ENCODE measurements at regions not wholly inside any gene's neighbourhood (a gene's known extent, or its start where the extent isn't known, plus 50 kb on each side); places are given as distances from the start of the nearest gene placed in this dataset.
A peak's percentile ranks its signal among the peaks of the same experiment; 100 is the strongest.

- peak; percentile 8 for DNase-seq (ENCODE audit: low read depth)
- no peak for TF ChIP-seq CTCF (IDR thresholded peaks at IDR 0.05; ENCODE audit: insufficient read depth, low read depth, low read length)
Measured at GRCh38 chr2:212926940-212927339, 224.5 kb downstream of the IKZF2 start.

GRCh38 chr2:212923393-212923792 lies 228.0 kb downstream of the IKZF2 start:
- TF ChIP-seq CTCF (IDR thresholded peaks at IDR 0.05; ENCODE audit: insufficient read depth, low read depth, low read length) = no peak
- DNase-seq (ENCODE audit: low read depth) = peak; percentile 10
- no peak overlapping the region for H3K4me3 ChIP-seq (ENCODE audit: low read depth, low read length)

More at GRCh38 chr2:212926940-212927339, 224.5 kb downstream of the IKZF2 start:
- no peak overlapping the region for H3K4me3 ChIP-seq (ENCODE audit: low read depth, low read length)

GRCh38 chr2:212922701-212923100 lies 228.7 kb downstream of the IKZF2 start:
- TF ChIP-seq CTCF (IDR thresholded peaks at IDR 0.05; ENCODE audit: insufficient read depth, low read depth, low read length) = no peak
- no peak overlapping the region for H3K4me3 ChIP-seq (ENCODE audit: low read depth, low read length)
- DNase-seq (ENCODE audit: low read depth) = no peak

GRCh38 chr2:212921711-212922110 lies 229.7 kb downstream of the IKZF2 start:
- no peak for TF ChIP-seq CTCF (IDR thresholded peaks at IDR 0.05; ENCODE audit: insufficient read depth, low read depth, low read length)
- DNase-seq (ENCODE audit: low read depth) = no peak
- no peak overlapping the region for H3K4me3 ChIP-seq (ENCODE audit: low read depth, low read length)

GRCh38 chr2:212921061-212921460 lies 230.4 kb downstream of the IKZF2 start:
- no peak for DNase-seq (ENCODE audit: low read depth)
- TF ChIP-seq CTCF (IDR thresholded peaks at IDR 0.05; ENCODE audit: insufficient read depth, low read depth, low read length) = no peak
- no peak overlapping the region for H3K4me3 ChIP-seq (ENCODE audit: low read depth, low read length)

GRCh38 chr2:212919238-212919637 lies 232.2 kb downstream of the IKZF2 start:
- DNase-seq (ENCODE audit: low read depth) = no peak
- no peak overlapping the region for H3K4me3 ChIP-seq (ENCODE audit: low read depth, low read length)
- no peak for TF ChIP-seq CTCF (IDR thresholded peaks at IDR 0.05; ENCODE audit: insufficient read depth, low read depth, low read length)

GRCh38 chr2:212918336-212918735 lies 233.1 kb downstream of the IKZF2 start:
- TF ChIP-seq CTCF (IDR thresholded peaks at IDR 0.05; ENCODE audit: insufficient read depth, low read depth, low read length) = no peak
- DNase-seq (ENCODE audit: low read depth) = no peak
- H3K4me3 ChIP-seq (ENCODE audit: low read depth, low read length) = no peak overlapping the region
